NCI-H82 (cell line): ENCODE measurements at regions not wholly inside any gene's neighbourhood (a gene's known extent, or its start where the extent isn't known, plus 50 kb on each side); places are given as distances from the start of the nearest gene placed in this dataset.

ENCODE experiments used
- DNase-seq: peaks from one replicate; lab custom pipeline; 2025; lab: John Stamatoyannopoulos, UW

GRCh38 chr15:46552316-46552715 is 917.5 kb downstream of the SQOR start:
- peak; percentile 96 for DNase-seq

GRCh38 chr15:46555547-46555946 is 920.7 kb downstream of the SQOR start:
- no peak for DNase-seq

- no peak for DNase-seq
Observed at GRCh38 chr15:46556010-46556409, 921.2 kb downstream of the SQOR start.

GRCh38 chr15:46556559-46557379 is 921.9 kb downstream of the SQOR start:
- no peak for DNase-seq

GRCh38 chr15:46567968-46568367 is 933.1 kb downstream of the SQOR start:
- DNase-seq = no peak

- DNase-seq = no peak
Observed at GRCh38 chr15:46569781-46570180, 935.0 kb downstream of the SQOR start.

GRCh38 chr15:46576646-46577395 is 942.0 kb downstream of the SQOR start:
- no peak for DNase-seq

GRCh38 chr15:46577767-46578166 is 942.9 kb downstream of the SQOR start:
- no peak for DNase-seq

GRCh38 chr15:46580487-46580886 is 945.7 kb downstream of the SQOR start:
- peak; percentile 51 for DNase-seq

- no peak for DNase-seq
Observed at GRCh38 chr15:46580924-46581323, 946.1 kb downstream of the SQOR start.

GRCh38 chr15:46589088-46589487 is 954.3 kb downstream of the SQOR start:
- DNase-seq = no peak

GRCh38 chr15:46591462-46591861 is 956.6 kb downstream of the SQOR start:
- DNase-seq = no peak

GRCh38 chr15:46595016-46595415 is 960.2 kb downstream of the SQOR start:
- no peak for DNase-seq

GRCh38 chr15:46607077-46607476 is 972.2 kb downstream of the SQOR start:
- DNase-seq = no peak

- DNase-seq = no peak
Observed at GRCh38 chr15:46616033-46616432, 981.2 kb downstream of the SQOR start.

- no peak for DNase-seq
Observed at GRCh38 chr15:46617507-46617906, 982.7 kb downstream of the SQOR start.

GRCh38 chr15:46618984-46619383 is 984.2 kb downstream of the SQOR start:
- DNase-seq = no peak

GRCh38 chr15:46620392-46621013 is 985.7 kb downstream of the SQOR start:
- peak; percentile 38 for DNase-seq

- peak; percentile 91 for DNase-seq
Observed at GRCh38 chr15:46622851-46623250, 988.0 kb downstream of the SQOR start.

- DNase-seq = peak; percentile 28
Observed at GRCh38 chr15:46636206-46636605, 1001.4 kb downstream of the SQOR start.

GRCh38 chr15:46644501-46645481 is 1010.0 kb downstream of the SQOR start:
- DNase-seq = no peak

- peak; percentile 85 for DNase-seq
Observed at GRCh38 chr15:46646490-46646889, 1011.7 kb downstream of the SQOR start.
